H1 (cell line): ENCODE measurements at regions not wholly inside any gene's neighbourhood (a gene's known extent, or its start where the extent isn't known, plus 50 kb on each side); places are given as distances from the start of the nearest gene placed in this dataset.

Source experiments
- CTCF ChIA-PET: fragments of 300-600 bp; sonication (Branson Sonifier 250); formaldehyde crosslinking; loops from one replicate; lab custom pipeline; 2021; ENCODE audit not compliant: partially characterized antibody; lab: Charles Lee
- POLR2A ChIA-PET: fragments of 300-600 bp; sonication (Branson Sonifier 250); formaldehyde crosslinking; loops from one replicate; lab custom pipeline; 2021; ENCODE audit warnings: inconsistent platforms; ENCODE audit not compliant: partially characterized antibody; lab: Charles Lee
- DNase-seq, 2 experiments: peaks; one replicate each; pipeline versions ENCODE4 v3.0.0 to v3.0.0-alpha.2; 2010 to 2022; ENCODE audit warnings: low spot score in 2 of 2, low read depth in 1 of 2, mixed read lengths in 1 of 2
- FAIRE-seq: peaks from 2 replicates; lab custom pipeline; 2011; peaks lifted over from hg19 to GRCh38; lab: Jason Lieb, UNC
- H2AFZ ChIP-seq: 2 replicates; pipeline ENCODE4 v1.8.1; 2012; ENCODE audit warnings: low read length, inconsistent platforms
- H2AK5ac ChIP-seq: 2 replicates; pipeline ENCODE4 v1.6.1; 2013; ENCODE audit warnings: low read depth, low read length
- H2BK120ac ChIP-seq: replicated peaks from 2 replicates; pipeline ENCODE3; 2013; ENCODE audit warnings: low read depth, low read length, inconsistent platforms
- H2BK12ac ChIP-seq: 2 replicates; pipeline ENCODE4 v1.6.1; 2013; ENCODE audit warnings: low read depth, low read length
- H2BK15ac ChIP-seq: 2 replicates; pipeline ENCODE4 v1.6.1; 2013; ENCODE audit warnings: low read length
- H2BK20ac ChIP-seq: 2 replicates; pipeline ENCODE4 v1.6.1; 2013; ENCODE audit warnings: low read length
- H2BK5ac ChIP-seq: 2 replicates; pipeline ENCODE4 v1.6.1; 2013; ENCODE audit warnings: low read depth, low read length
- H3K14ac ChIP-seq: 2 replicates; pipeline ENCODE4 v1.6.1; 2013; ENCODE audit warnings: inconsistent platforms; ENCODE audit not compliant: insufficient read length
- H3K18ac ChIP-seq: 2 replicates; pipeline ENCODE4 v1.6.1; 2013; ENCODE audit warnings: low read length; ENCODE audit errors: extremely low read depth
- H3K23ac ChIP-seq: 2 replicates; pipeline ENCODE4 v1.6.1; 2013; ENCODE audit warnings: inconsistent platforms; ENCODE audit not compliant: insufficient read length
- H3K23me2 ChIP-seq: 2 replicates; pipeline ENCODE4 v1.6.1; 2013; ENCODE audit warnings: low read depth, low read length
- H3K27ac ChIP-seq: 2 replicates; pipeline ENCODE4 v1.6.1; 2011; ENCODE audit warnings: low read depth, low read length, inconsistent platforms
- H3K27me3 ChIP-seq, 4 experiments: replicated peaks in 1 of 4; 1 replicate in 1 of 4; 2 replicates in 3 of 4; pipeline versions ENCODE4 v1.6.1 to v1.8.1; 2011 to 2013; ENCODE audit warnings: low read length in 3 of 4, mild to moderate bottlenecking in 3 of 4, inconsistent platforms in 2 of 4, mixed read lengths in 2 of 4, moderate library complexity in 1 of 4; ENCODE audit not compliant: control insufficient read depth in 3 of 4, insufficient read depth in 3 of 4; ENCODE audit errors: extremely low read depth in 1 of 4
- H3K36me3 ChIP-seq, 4 experiments: 2 replicates each; pipeline versions ENCODE4 v1.6.1 to v1.8.1; 2011 to 2013; ENCODE audit warnings: mild to moderate bottlenecking in 4 of 4, low read length in 3 of 4, moderate library complexity in 2 of 4, control low read depth in 1 of 4, inconsistent platforms in 1 of 4; ENCODE audit not compliant: insufficient read depth in 4 of 4, control insufficient read depth in 2 of 4
- H3K4ac ChIP-seq: replicated peaks from 2 replicates; pipeline ENCODE3; 2013; ENCODE audit warnings: low read length, low read depth, mixed read lengths, inconsistent platforms; ENCODE audit not compliant: insufficient read length
- H3K4me1 ChIP-seq, 4 experiments: replicated peaks in 1 of 4; 1 replicate in 1 of 4; 2 replicates in 3 of 4; pipeline versions ENCODE4 v1.6.1 to v1.8.1; 2011 to 2013; ENCODE audit warnings: low read length in 3 of 4, inconsistent platforms in 2 of 4, mixed read lengths in 1 of 4; ENCODE audit not compliant: insufficient read depth in 4 of 4, control insufficient read depth in 3 of 4
- H3K4me2 ChIP-seq, 2 experiments: 2 replicates each; pipeline versions ENCODE4 v1.6.1 to v1.8.1; 2011 to 2013; ENCODE audit warnings: low read depth in 2 of 2, low read length in 2 of 2, control low read depth in 1 of 2, inconsistent platforms in 1 of 2, mild to moderate bottlenecking in 1 of 2; ENCODE audit not compliant: insufficient read depth in 1 of 2
- H3K4me3 ChIP-seq, 4 experiments: fragments of 200-600, 300-600 bp in 1 of 4; sonication (generic), shearing (Covaris generic), sonication (Bioruptor Twin) in 1 of 4; 2 replicates each; pipeline versions ENCODE4 v1.5.1 to v1.8.1; 2011 to 2016; ENCODE audit warnings: low read length in 4 of 4, low read depth in 3 of 4, control low read depth in 2 of 4, inconsistent platforms in 2 of 4, mild to moderate bottlenecking in 2 of 4, mixed read lengths in 1 of 4, moderate library complexity in 1 of 4; ENCODE audit not compliant: insufficient read depth in 2 of 4; ENCODE audit errors: extremely low read depth in 1 of 4
- H3K56ac ChIP-seq: replicated peaks from 2 replicates; pipeline ENCODE3; 2013; ENCODE audit warnings: low read depth, mild to moderate bottlenecking, mixed read lengths, low read length, inconsistent platforms; ENCODE audit not compliant: insufficient read length
- H3K79me1 ChIP-seq: 2 replicates; pipeline ENCODE4 v1.6.1; 2013; ENCODE audit warnings: low read depth, low read length, control low read depth
- H3K79me2 ChIP-seq, 2 experiments: 2 replicates each; pipeline versions ENCODE4 v1.6.1 to v1.8.1; 2012 to 2013; ENCODE audit warnings: low read length in 2 of 2, mild to moderate bottlenecking in 2 of 2, inconsistent platforms in 1 of 2; ENCODE audit not compliant: insufficient read depth in 2 of 2, control insufficient read depth in 1 of 2
- H3K9ac ChIP-seq, 4 experiments: replicated peaks in 1 of 4; 1 replicate in 1 of 4; 2 replicates in 3 of 4; pipeline versions ENCODE4 v1.6.1 to v1.8.1; 2011 to 2013; ENCODE audit warnings: low read depth in 3 of 4, low read length in 3 of 4, control low read depth in 2 of 4, mild to moderate bottlenecking in 2 of 4, moderate library complexity in 2 of 4, inconsistent platforms in 1 of 4; ENCODE audit errors: extremely low read depth in 1 of 4
- H3K9me3 ChIP-seq, 2 experiments: 2 replicates each; pipeline versions ENCODE4 v1.6.1 to v1.8.1; 2012 to 2013; ENCODE audit warnings: mild to moderate bottlenecking in 2 of 2, moderate library complexity in 2 of 2, control low read depth in 1 of 2, inconsistent platforms in 1 of 2, low read depth in 1 of 2, low read length in 1 of 2, mixed read lengths in 1 of 2; ENCODE audit not compliant: insufficient read depth in 2 of 2
- H4K20me1 ChIP-seq, 2 experiments: replicated peaks in 1 of 2; 2 replicates each; pipeline versions ENCODE3 to v1.8.1; 2011 to 2013; ENCODE audit warnings: inconsistent platforms in 2 of 2, low read length in 2 of 2, mild to moderate bottlenecking in 1 of 2; ENCODE audit not compliant: insufficient read depth in 2 of 2, control insufficient read depth in 1 of 2
- H4K5ac ChIP-seq: 2 replicates; pipeline ENCODE4 v1.6.1; 2013; ENCODE audit warnings: low read length, low read depth, mixed read lengths, inconsistent platforms; ENCODE audit not compliant: insufficient read length
- H4K8ac ChIP-seq: 2 replicates; pipeline ENCODE4 v1.8.0; 2013; ENCODE audit warnings: mild to moderate bottlenecking, moderate library complexity, low read length, inconsistent platforms; ENCODE audit not compliant: insufficient read depth; ENCODE audit errors: extremely low read depth
- H4K91ac ChIP-seq: replicated peaks from 2 replicates; pipeline ENCODE3; 2013; ENCODE audit warnings: low read length, mixed read lengths, inconsistent platforms; ENCODE audit not compliant: insufficient read length
- CHD1 ChIP-seq: IDR thresholded peaks from 2 replicates; pipeline ENCODE4 v1.6.1; 2012; ENCODE audit warnings: low read depth, low read length, improper control_type of control experiment
- HDAC6 ChIP-seq: IDR thresholded peaks from one replicate; pipeline ENCODE4 v1.7.1; 2012; ENCODE audit warnings: low read depth, mild to moderate bottlenecking, inconsistent platforms, low read length, moderate library complexity
- JUN ChIP-seq: IDR thresholded peaks from 2 replicates; pipeline ENCODE4 v1.6.1; 2011; ENCODE audit warnings: low read depth, mild to moderate bottlenecking, improper control_type of control experiment, low read length
- MAFK ChIP-seq: IDR thresholded peaks from 2 replicates; pipeline ENCODE4 v1.6.1; 2012; ENCODE audit warnings: low read depth, mild to moderate bottlenecking, improper control_type of control experiment, low read length
- POLR2A ChIP-seq, 2 experiments: IDR thresholded peaks; 1 replicate in 1 of 2; 2 replicates in 1 of 2; pipeline ENCODE4 v1.6.1; 2011; ENCODE audit warnings: low read depth in 2 of 2, low read length in 2 of 2, mild to moderate bottlenecking in 2 of 2; ENCODE audit errors: control extremely low read depth in 1 of 2
- SIRT6 ChIP-seq: IDR thresholded peaks from one replicate; pipeline ENCODE4 v1.7.1; 2012; ENCODE audit warnings: low read length, inconsistent platforms
- SUZ12 ChIP-seq: fragments of 200-600 bp; sonication (generic); IDR thresholded peaks from 2 replicates; pipeline ENCODE4 v1.6.1; 2012; ENCODE audit warnings: mild to moderate bottlenecking, inconsistent platforms, low read length, moderate library complexity, mixed read lengths
- TAF7 ChIP-seq: optimal IDR thresholded peaks from 2 replicates; pipeline ENCODE3; 2011; ENCODE audit warnings: low read depth, mild to moderate bottlenecking, inconsistent platforms, low read length, moderate library complexity, borderline replicate concordance
- TCF12 ChIP-seq: IDR thresholded peaks from 2 replicates; pipeline ENCODE4 v1.6.1; 2011; ENCODE audit warnings: low read depth, mild to moderate bottlenecking, low read length
- WGBS, 2 experiments: shearing (Covaris generic) in 1 of 2; methylation state at CpG; one replicate each; pipeline versions ENCODE4 v1.1.6 to v1.1.7; 2013 to 2015; ENCODE audit warnings: low lambda C conversion rate in 2 of 2, mixed read lengths in 2 of 2, inconsistent platforms in 1 of 2, low coverage in 1 of 2, missing lambda C conversion rate in 1 of 2; ENCODE audit not compliant: insufficient replicate concordance in 2 of 2, insufficient coverage in 1 of 2, insufficient read length in 1 of 2; ENCODE audit errors: extremely low coverage in 1 of 2, missing lambda C conversion rate in 1 of 2; 5-methylcytosine and 5-hydroxymethylcytosine counted together
- TF ChIP-seq, protein P1 (sequence below): IDR thresholded peaks from 2 replicates; pipeline ENCODE4 v1.6.1; 2011; ENCODE audit warnings: low read depth, mild to moderate bottlenecking, low read length; ENCODE audit not compliant: insufficient read depth
- TF ChIP-seq, protein P2 (sequence below): IDR thresholded peaks from 2 replicates; pipeline ENCODE4 v1.6.1; 2012; ENCODE audit warnings: inconsistent platforms

- H3K23me2 ChIP-seq = peaks cover 3% of the 10 kb centered on the region; the same call in 1 of the 2 replicates
- ChIA-PET CTCF (interaction anchor here (0.5 to 1.6 kb wide), 5 partner anchors 10 to 211 kb away, joined by 3 to 4 read pairs (median 3); no protein-coding TSS in a partner anchor), POLR2A (interaction anchor here (1.5 to 2.6 kb wide), 2 partner anchors 13 to 23 kb away, joined by 4 to 10 read pairs; no protein-coding TSS in a partner anchor)
- H4K20me1 ChIP-seq = no peaks in the 10 kb centered on the region
- no peak for DNase-seq
- no peak overlapping the region for H3K27ac ChIP-seq
- no peak overlapping the region for H4K91ac ChIP-seq
- no peak overlapping the region; a peak in 1 of 4 replicates for H3K4me2 ChIP-seq
- no peak for FAIRE-seq
- H3K23ac ChIP-seq = no peak overlapping the region
- no peak overlapping the region for H4K8ac ChIP-seq
- H2BK15ac ChIP-seq = no peak overlapping the region
- no peak overlapping the region for H3K4ac ChIP-seq
- no peak overlapping the region for H3K56ac ChIP-seq
- H2AK5ac ChIP-seq = no peak overlapping the region
- no peaks in the 10 kb centered on the region; a peak in 1 of 8 replicates for H3K36me3 ChIP-seq
- H3K27me3 ChIP-seq = no peaks in the 10 kb centered on the region
- no peak overlapping the region for H3K18ac ChIP-seq
- H3K9ac ChIP-seq = no peak overlapping the region
- no peaks in the 10 kb centered on the region for H3K79me2 ChIP-seq
- no peak overlapping the region for H4K5ac ChIP-seq
- WGBS, 2 experiments = 98% methylated on average over 2 of the region's 2 CpGs; no CpG with 5 or more reads in 1 of the 2 experiments
- no peak overlapping the region for H2AFZ ChIP-seq
- H2BK12ac ChIP-seq = no peak overlapping the region
- no peak overlapping the region for H3K4me3 ChIP-seq
- no peak overlapping the region for H2BK5ac ChIP-seq
- no peak overlapping the region for H2BK20ac ChIP-seq
- H3K9me3 ChIP-seq = no peaks in the 10 kb centered on the region
- H3K14ac ChIP-seq = no peak overlapping the region
- H3K4me1 ChIP-seq = peaks cover 0 to 3% (median 2%) of the 10 kb centered on the region in 4 experiments; a peak in 2 of 7 replicates
- H2BK120ac ChIP-seq = no peak overlapping the region
- TF ChIP-seq, protein P1, sequence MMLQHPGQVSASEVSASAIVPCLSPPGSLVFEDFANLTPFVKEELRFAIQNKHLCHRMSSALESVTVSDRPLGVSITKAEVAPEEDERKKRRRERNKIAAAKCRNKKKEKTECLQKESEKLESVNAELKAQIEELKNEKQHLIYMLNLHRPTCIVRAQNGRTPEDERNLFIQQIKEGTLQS = no peak
- TF ChIP-seq MAFK (no peak), POLR2A (IDR thresholded peaks at IDR 0.05; ENCODE audit: control extremely low read depth in 1 of 2, low read depth in 2 of 2, low read length in 2 of 2) (no peak), CHD1 (no peak), TAF7 (no peak), SUZ12 (no peak), TCF12 (no peak), SIRT6 (no peak), JUN (no peak), HDAC6 (no peak)
- TF ChIP-seq, protein P2, sequence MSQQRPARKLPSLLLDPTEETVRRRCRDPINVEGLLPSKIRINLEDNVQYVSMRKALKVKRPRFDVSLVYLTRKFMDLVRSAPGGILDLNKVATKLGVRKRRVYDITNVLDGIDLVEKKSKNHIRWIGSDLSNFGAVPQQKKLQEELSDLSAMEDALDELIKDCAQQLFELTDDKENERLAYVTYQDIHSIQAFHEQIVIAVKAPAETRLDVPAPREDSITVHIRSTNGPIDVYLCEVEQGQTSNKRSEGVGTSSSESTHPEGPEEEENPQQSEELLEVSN = no peak
- no peaks in the 10 kb centered on the region for H3K79me1 ChIP-seq
Measured at GRCh38 chr3:168273036-168273435, 177.3 kb upstream of the GOLIM4 start.
